GM23248 (cell line): ENCODE measurements at regions not wholly inside any gene's neighbourhood (a gene's known extent, or its start where the extent isn't known, plus 50 kb on each side); places are given as distances from the start of the nearest gene placed in this dataset.

ENCODE experiments used
- DNase-seq: peaks from one replicate; pipeline ENCODE4 v3.0.0-alpha.2; 2015
- H2AFZ ChIP-seq: fragments of 200-600 bp; sonication (generic); 2 replicates; pipeline ENCODE4 v1.6.1; 2016; ENCODE audit warnings: antibody characterized with exemption
- H3F3A ChIP-seq: fragments of 200-600 bp; sonication (generic); 2 replicates; pipeline ENCODE4 v1.6.1; 2016; ENCODE audit warnings: mild to moderate bottlenecking, antibody characterized with exemption, mixed run types; ENCODE audit not compliant: insufficient read depth
- H3K27ac ChIP-seq: fragments of 200-600 bp; sonication (generic); 2 replicates; pipeline ENCODE4 v1.5.1; 2016; ENCODE audit warnings: mild to moderate bottlenecking
- H3K27me3 ChIP-seq: fragments of 200-600 bp; sonication (generic); replicated peaks from 2 replicates; pipeline ENCODE4 v1.6.1; 2016; ENCODE audit warnings: mild to moderate bottlenecking; ENCODE audit not compliant: insufficient read depth
- H3K36me3 ChIP-seq: fragments of 200-600 bp; sonication (generic); 2 replicates; pipeline ENCODE4 v1.6.1; 2016; ENCODE audit warnings: low read depth, mild to moderate bottlenecking
- H3K4me1 ChIP-seq: fragments of 200-600 bp; sonication (generic); 2 replicates; pipeline ENCODE4 v1.6.1; 2016; ENCODE audit warnings: mild to moderate bottlenecking; ENCODE audit not compliant: insufficient read depth
- H3K4me2 ChIP-seq: fragments of 200-600 bp; sonication (generic); one replicate; pipeline ENCODE4 v1.6.1; 2016; ENCODE audit warnings: mild to moderate bottlenecking; ENCODE audit not compliant: unreplicated experiment
- H3K4me3 ChIP-seq: fragments of 200-600 bp; sonication (generic); 2 replicates; pipeline ENCODE4 v1.5.1; 2016; ENCODE audit warnings: mild to moderate bottlenecking
- H3K79me2 ChIP-seq: fragments of 200-600 bp; sonication (generic); 2 replicates; pipeline ENCODE4 v1.6.1; 2016; ENCODE audit warnings: mild to moderate bottlenecking; ENCODE audit not compliant: insufficient read depth
- H3K9ac ChIP-seq: fragments of 200-600 bp; sonication (generic); 2 replicates; pipeline ENCODE4 v1.6.1; 2016; ENCODE audit warnings: mild to moderate bottlenecking
- H3K9me2 ChIP-seq: fragments of 200-600 bp; sonication (generic); 2 replicates; pipeline ENCODE4 v1.6.1; 2016; ENCODE audit warnings: mixed run types, mild to moderate bottlenecking, moderate library complexity; ENCODE audit not compliant: insufficient read depth
- H3K9me3 ChIP-seq: fragments of 200-600 bp; sonication (generic); one replicate; pipeline ENCODE4 v1.6.1; 2017; ENCODE audit warnings: low read depth
- H4K20me1 ChIP-seq: fragments of 200-600 bp; sonication (generic); 2 replicates; pipeline ENCODE4 v1.6.0; 2016; ENCODE audit not compliant: insufficient read depth
- EZH2 ChIP-seq: fragments of 200-600 bp; sonication (generic); IDR thresholded peaks from 2 replicates; pipeline ENCODE4 v1.6.1; 2018; ENCODE audit warnings: antibody characterized with exemption, mild to moderate bottlenecking; ENCODE audit not compliant: insufficient read depth, poor library complexity, severe bottlenecking
- EZH2phosphoT487 ChIP-seq: fragments of 200-600 bp; sonication (generic); IDR thresholded peaks from 2 replicates; pipeline ENCODE4 v1.6.1; 2018; ENCODE audit warnings: antibody characterized with exemption, moderate library complexity, mild to moderate bottlenecking, low read depth; ENCODE audit not compliant: insufficient read depth
- WGBS, 2 experiments: methylation state at CpG; one replicate each; pipeline ENCODE4 v1.1.6; 2015 to 2017; ENCODE audit warnings: low lambda C conversion rate in 2 of 2, low coverage in 1 of 2; ENCODE audit errors: missing lambda C conversion rate in 2 of 2; 5-methylcytosine and 5-hydroxymethylcytosine counted together
- in situ Hi-C: fragments of 300-500 bp; cut with MboI; formaldehyde crosslinking; loops from 2 replicates; pipeline ENCODE4 v1.15.0; 2020

DNA sequence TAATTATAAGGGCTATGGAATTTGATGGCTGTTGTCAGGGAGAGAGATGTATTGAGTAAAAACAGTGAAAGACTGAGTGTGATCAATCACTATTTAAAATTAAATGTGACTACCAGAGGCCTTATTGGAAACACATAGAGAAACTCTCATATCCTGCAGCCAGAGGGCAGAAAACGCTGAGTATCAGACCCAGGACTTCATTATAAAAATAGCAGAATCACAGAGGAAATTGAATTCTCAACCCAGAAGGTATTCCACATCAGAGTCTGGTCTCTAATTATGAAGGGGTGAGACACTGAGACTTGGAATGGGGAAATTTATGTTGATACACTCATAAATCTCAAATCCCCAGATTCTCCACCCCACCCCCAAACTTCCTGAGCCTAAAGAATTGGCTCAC lies 69.5 kb upstream of the IL6 start:
- whole genome bisulfite sequencing, 2 experiments, result 30 to 33% methylated on average over 1 of the region's 1 CpG
- in situ Hi-C loops, result no loop called here

DNA sequence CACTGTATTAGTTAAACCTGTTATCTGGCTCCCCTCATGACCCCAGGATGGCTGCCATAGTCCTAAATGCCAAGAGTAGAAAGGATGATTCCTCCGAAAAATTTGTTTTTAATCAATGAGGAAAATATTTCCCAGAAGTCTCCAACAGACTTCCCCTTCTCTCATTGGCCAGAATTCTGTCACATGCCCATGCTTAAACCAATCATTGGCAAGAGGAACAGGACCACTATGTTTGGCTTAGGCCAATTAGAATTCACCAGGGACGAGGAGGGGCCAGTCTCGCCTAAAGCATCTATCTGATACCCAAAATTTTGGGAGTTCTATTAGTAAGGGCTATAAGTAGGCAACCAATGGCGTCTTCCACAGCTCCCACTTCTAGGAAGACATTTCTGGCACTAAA lies 71.2 kb upstream of the IL6 start:
- TF ChIP-seq EZH2phosphoT487 (no peak), EZH2 (no peak)
- Histone ChIP-seq H3K27me3 (no peaks in the 10 kb centered on the region), H3K9me3 (no peaks in the 10 kb centered on the region), H4K20me1 (no peaks in the 10 kb centered on the region), H3K9ac (no peak overlapping the region), H3K4me2 (no peak overlapping the region), H2AFZ (no peak overlapping the region), H3F3A (peaks cover 27% of the 10 kb centered on the region), H3K79me2 (no peaks in the 10 kb centered on the region), H3K36me3 (no peaks in the 10 kb centered on the region), H3K27ac (no peak overlapping the region), H3K9me2 (no peaks in the 10 kb centered on the region), H3K4me3 (no peak overlapping the region), H3K4me1 (peaks cover 31% of the 10 kb centered on the region)
- 89% methylated on average over 4 of the region's 4 CpGs for WGBS, 2 experiments
- DNase-seq, result no peak
- in situ Hi-C loops, result no loop called here

More for the DNA sequence above, 69.5 kb upstream of the IL6 start:
- no peaks in the 10 kb centered on the region for H3K9me2 ChIP-seq
- no peak overlapping the region for H3K9ac ChIP-seq
- peaks cover 25% of the 10 kb centered on the region for H3F3A ChIP-seq
- H3K4me3 ChIP-seq, result no peak overlapping the region
- no peak overlapping the region for H3K27ac ChIP-seq
- H2AFZ ChIP-seq, result no peak overlapping the region
- no peaks in the 10 kb centered on the region for H3K79me2 ChIP-seq
- no peak for TF ChIP-seq EZH2
- H3K4me1 ChIP-seq, result peaks cover 21% of the 10 kb centered on the region
- H3K4me2 ChIP-seq, result no peak overlapping the region
- H4K20me1 ChIP-seq, result no peaks in the 10 kb centered on the region
- H3K27me3 ChIP-seq, result no peaks in the 10 kb centered on the region
- no peaks in the 10 kb centered on the region for H3K9me3 ChIP-seq
- no peaks in the 10 kb centered on the region for H3K36me3 ChIP-seq
- no peak for DNase-seq

DNA sequence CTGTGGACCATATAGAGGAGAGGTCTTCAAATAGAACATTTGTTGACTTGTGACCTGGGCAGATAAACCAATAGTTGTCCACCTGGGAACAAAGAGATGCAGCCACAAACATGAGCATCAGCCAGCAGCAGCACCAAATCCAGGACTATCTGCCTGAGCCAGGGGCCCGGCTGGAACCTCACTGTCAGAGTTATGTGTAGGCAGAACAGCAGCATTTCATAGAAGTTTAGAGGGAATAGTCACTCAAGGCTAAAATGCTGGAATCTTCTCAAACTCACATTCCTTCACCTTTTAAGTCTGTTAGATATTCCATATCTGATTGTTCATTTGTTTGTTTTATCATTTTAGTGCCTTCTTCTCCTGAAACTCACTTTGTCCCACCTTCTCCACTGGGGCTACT lies 72.2 kb upstream of the IL6 start:
- in situ Hi-C loops, result no loop called here
- no peaks in the 10 kb centered on the region for H3K79me2 ChIP-seq
- H3K27me3 ChIP-seq, result no peaks in the 10 kb centered on the region
- H3K4me3 ChIP-seq, result no peak overlapping the region
- no peak overlapping the region for H3K4me2 ChIP-seq
- H3F3A ChIP-seq, result peaks cover 27% of the 10 kb centered on the region
- H3K36me3 ChIP-seq, result no peaks in the 10 kb centered on the region
- peak; percentile 34 for DNase-seq
- H3K9me2 ChIP-seq, result no peaks in the 10 kb centered on the region
- H3K4me1 ChIP-seq, result peaks cover 24% of the 10 kb centered on the region
- no peak overlapping the region for H3K27ac ChIP-seq
- 86 to 92% methylated on average over 1 of the region's 1 CpG for WGBS, 2 experiments
- no peak overlapping the region for H2AFZ ChIP-seq
- H3K9ac ChIP-seq, result no peak overlapping the region
- no peaks in the 10 kb centered on the region for H3K9me3 ChIP-seq
- H4K20me1 ChIP-seq, result no peaks in the 10 kb centered on the region
- TF ChIP-seq EZH2phosphoT487 (no peak), EZH2 (no peak)

DNA sequence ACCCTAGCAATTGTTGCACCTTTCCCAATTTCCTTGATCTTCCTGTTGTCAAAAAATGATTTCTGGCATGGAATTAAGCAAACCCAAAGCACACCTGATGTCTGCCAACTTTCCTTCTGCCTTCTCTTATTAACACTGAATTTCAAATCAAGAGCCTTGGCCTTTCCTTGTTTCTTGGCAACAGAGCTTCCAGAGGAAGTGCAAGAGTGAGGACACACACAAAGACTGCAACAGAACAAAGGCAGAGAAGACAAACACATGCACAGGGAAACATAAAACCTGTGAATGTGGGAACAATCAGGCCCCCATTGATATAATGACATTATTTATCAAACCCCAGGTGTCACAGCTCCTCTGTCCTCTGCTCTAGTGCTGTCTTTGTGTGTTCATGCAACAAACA lies 73.0 kb upstream of the IL6 start:
- Histone ChIP-seq H3K9me3 (no peaks in the 10 kb centered on the region), H2AFZ (no peak overlapping the region), H3F3A (peaks cover 27% of the 10 kb centered on the region), H3K4me1 (peaks cover 24% of the 10 kb centered on the region), H3K9ac (no peak overlapping the region), H3K4me2 (no peak overlapping the region), H3K27ac (no peak overlapping the region), H4K20me1 (no peaks in the 10 kb centered on the region), H3K27me3 (no peaks in the 10 kb centered on the region), H3K79me2 (no peaks in the 10 kb centered on the region), H3K4me3 (no peak overlapping the region), H3K9me2 (no peaks in the 10 kb centered on the region), H3K36me3 (no peaks in the 10 kb centered on the region)
- no peak for TF ChIP-seq EZH2
- no peak for TF ChIP-seq EZH2phosphoT487
- in situ Hi-C loops, result no loop called here
- DNase-seq, result no peak

DNA sequence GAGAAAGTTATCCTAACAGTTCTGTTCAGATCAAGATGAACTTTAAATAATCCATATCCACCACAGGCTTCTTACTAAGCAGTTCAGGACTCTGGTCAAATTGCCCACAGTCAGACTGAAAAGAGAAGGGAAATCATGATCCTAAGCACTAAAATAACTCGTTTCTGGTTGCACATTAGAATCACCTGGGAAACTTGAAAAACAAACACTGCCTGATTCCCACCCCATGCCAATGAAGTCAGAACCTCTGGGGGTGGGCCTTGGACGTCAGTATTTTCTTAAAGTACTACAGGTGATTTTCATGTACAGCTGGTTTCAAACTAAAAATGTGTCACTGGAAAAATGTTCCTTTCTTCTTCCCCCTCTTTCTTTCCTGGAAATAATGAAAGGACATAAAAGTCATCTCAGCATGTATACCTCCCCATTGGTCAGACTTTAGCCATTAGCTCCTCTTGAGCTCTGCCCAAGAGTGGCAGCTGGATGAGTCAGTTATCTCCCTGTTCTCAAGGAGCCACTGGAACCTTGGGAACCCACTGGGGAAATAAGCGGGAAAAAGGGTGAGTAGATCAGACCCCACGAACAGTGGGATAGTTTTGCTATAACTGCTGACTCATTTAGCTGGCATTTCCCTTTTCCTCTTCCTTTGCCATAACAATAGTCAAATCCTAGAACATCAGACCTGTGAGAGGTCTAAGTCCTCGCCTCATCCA lies 75.3 kb upstream of the IL6 start:
- Histone ChIP-seq H3K4me1 (peaks cover 38% of the 10 kb centered on the region), H3K9me3 (no peaks in the 10 kb centered on the region), H3K4me2 (no peak overlapping the region), H3K36me3 (no peaks in the 10 kb centered on the region), H4K20me1 (no peaks in the 10 kb centered on the region), H3K79me2 (no peaks in the 10 kb centered on the region), H2AFZ (no peak overlapping the region), H3K4me3 (no peak overlapping the region), H3F3A (peaks cover 46% of the 10 kb centered on the region), H3K9me2 (no peaks in the 10 kb centered on the region), H3K27me3 (no peaks in the 10 kb centered on the region), H3K27ac (peak overlapping the region; percentile 38), H3K9ac (no peak overlapping the region)
- DNase-seq, result peak; percentile 68
- WGBS, 2 experiments, result 32 to 41% methylated on average over 5 of the region's 5 CpGs
- in situ Hi-C loops, result no loop called here
- TF ChIP-seq EZH2 (no peak), EZH2phosphoT487 (no peak)
